AG09309 (cell line): ENCODE measurements at regions not wholly inside any gene's neighbourhood (a gene's known extent, or its start where the extent isn't known, plus 50 kb on each side); places are given as distances from the start of the nearest gene placed in this dataset.
A peak's percentile ranks its signal among the peaks of the same experiment; 100 is the strongest.

Experiments
- DNase-seq: peaks from one replicate; pipeline ENCODE4 v3.0.0-alpha.2; 2010; ENCODE audit warnings: low read depth
- H3K4me3 ChIP-seq: 2 replicates; pipeline ENCODE4 v1.5.1; 2011; ENCODE audit warnings: mild to moderate bottlenecking, low read depth, low read length, moderate library complexity; ENCODE audit not compliant: control insufficient read depth
- CTCF ChIP-seq: IDR thresholded peaks from 2 replicates; pipeline ENCODE4 v1.5.1; 2011; ENCODE audit warnings: mild to moderate bottlenecking, low read depth, low read length, inconsistent platforms; ENCODE audit not compliant: insufficient read depth, control insufficient read depth; ENCODE audit errors: missing control alignments

GRCh38 chr1:201715351-201715750 lies 113.6 kb upstream of the IPO9 start:
- no peak for DNase-seq
- no peak overlapping the region for H3K4me3 ChIP-seq
- TF ChIP-seq CTCF: no peak

GRCh38 chr1:201715801-201716741 lies 112.9 kb upstream of the IPO9 start:
- no peak for DNase-seq
- no peak overlapping the region for H3K4me3 ChIP-seq
- TF ChIP-seq CTCF: no peak

GRCh38 chr1:201716742-201717135 lies 112.2 kb upstream of the IPO9 start:
- no peak for DNase-seq
- no peak overlapping the region for H3K4me3 ChIP-seq
- no peak for TF ChIP-seq CTCF

GRCh38 chr1:201717286-201717685 lies 111.7 kb upstream of the IPO9 start:
- no peak for TF ChIP-seq CTCF
- DNase-seq: no peak
- no peak overlapping the region for H3K4me3 ChIP-seq

GRCh38 chr1:201718346-201719202 lies 110.4 kb upstream of the IPO9 start:
- H3K4me3 ChIP-seq: no peak overlapping the region
- no peak for TF ChIP-seq CTCF
- no peak for DNase-seq

- DNase-seq: peak; percentile 82
- H3K4me3 ChIP-seq: no peak overlapping the region
- no peak for TF ChIP-seq CTCF
Measured at GRCh38 chr1:201719812-201720521, 109.0 kb upstream of the IPO9 start.
